B cell (primary cell): ENCODE measurements at regions not wholly inside any gene's neighbourhood (a gene's known extent, or its start where the extent isn't known, plus 50 kb on each side); places are given as distances from the start of the nearest gene placed in this dataset.

Experiments used
- EZH2 ChIP-seq: IDR thresholded peaks from 2 replicates; pipeline ENCODE4 v1.6.1; 2012; ENCODE audit warnings: borderline replicate concordance, low read depth, mild to moderate bottlenecking, moderate library complexity, low read length; ENCODE audit not compliant: insufficient read depth, poor library complexity, severe bottlenecking
- TF ChIP-seq, protein P1 (sequence below): fragments of 200-600 bp; IDR thresholded peaks from one replicate; pipeline ENCODE4 v1.8.0; 2022; ENCODE audit warnings: antibody characterized with exemption, mild to moderate bottlenecking

DNA sequence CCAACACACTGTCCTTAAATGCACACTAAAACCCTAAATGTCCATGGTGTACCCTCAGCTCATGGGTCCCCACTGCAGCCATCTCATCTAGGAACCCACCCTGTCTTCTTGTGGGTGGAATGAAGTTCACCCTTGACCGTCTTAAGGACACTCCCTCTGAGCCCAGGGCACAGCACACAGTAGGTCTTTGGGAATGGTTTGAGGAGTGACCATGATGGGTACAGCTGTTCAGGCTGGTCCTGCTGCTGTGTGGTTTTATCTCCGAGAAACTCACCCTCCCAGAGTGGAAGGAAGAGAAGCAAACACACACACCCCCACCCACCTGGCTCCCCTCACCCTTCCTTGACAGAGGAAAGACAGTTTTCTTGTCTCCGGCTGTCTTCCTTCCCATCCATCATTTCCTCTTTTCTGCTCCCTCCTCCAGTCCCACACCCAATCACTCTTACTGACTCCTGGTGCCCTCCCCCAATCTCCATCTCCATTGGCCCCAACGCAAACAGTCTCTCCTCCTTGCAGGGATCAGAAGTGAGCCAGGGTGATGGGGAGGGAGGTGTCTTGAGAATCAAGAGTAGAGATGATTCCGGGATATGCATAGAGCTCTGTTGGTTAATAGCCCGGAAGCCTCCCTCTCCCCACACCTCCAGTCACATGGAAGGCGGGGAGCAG lies 105.9 kb upstream of the LHX5 start:
- TF ChIP-seq, protein P1, sequence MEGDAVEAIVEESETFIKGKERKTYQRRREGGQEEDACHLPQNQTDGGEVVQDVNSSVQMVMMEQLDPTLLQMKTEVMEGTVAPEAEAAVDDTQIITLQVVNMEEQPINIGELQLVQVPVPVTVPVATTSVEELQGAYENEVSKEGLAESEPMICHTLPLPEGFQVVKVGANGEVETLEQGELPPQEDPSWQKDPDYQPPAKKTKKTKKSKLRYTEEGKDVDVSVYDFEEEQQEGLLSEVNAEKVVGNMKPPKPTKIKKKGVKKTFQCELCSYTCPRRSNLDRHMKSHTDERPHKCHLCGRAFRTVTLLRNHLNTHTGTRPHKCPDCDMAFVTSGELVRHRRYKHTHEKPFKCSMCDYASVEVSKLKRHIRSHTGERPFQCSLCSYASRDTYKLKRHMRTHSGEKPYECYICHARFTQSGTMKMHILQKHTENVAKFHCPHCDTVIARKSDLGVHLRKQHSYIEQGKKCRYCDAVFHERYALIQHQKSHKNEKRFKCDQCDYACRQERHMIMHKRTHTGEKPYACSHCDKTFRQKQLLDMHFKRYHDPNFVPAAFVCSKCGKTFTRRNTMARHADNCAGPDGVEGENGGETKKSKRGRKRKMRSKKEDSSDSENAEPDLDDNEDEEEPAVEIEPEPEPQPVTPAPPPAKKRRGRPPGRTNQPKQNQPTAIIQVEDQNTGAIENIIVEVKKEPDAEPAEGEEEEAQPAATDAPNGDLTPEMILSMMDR = no peak
- no peak for TF ChIP-seq EZH2
